HEK293T (cell line): ENCODE measurements at regions not wholly inside any gene's neighbourhood (a gene's known extent, or its start where the extent isn't known, plus 50 kb on each side); places are given as distances from the start of the nearest gene placed in this dataset.

Source experiments
- CTCF ChIA-PET: fragments of 350-600 bp; formaldehyde crosslinking; extraction: SDS; loops from one replicate; lab custom pipeline; 2021; ENCODE audit warnings: antibody characterized with exemption, inconsistent platforms; lab: Yijun Ruan, JAX
- POLR2A ChIA-PET: fragments of 350-600 bp; formaldehyde crosslinking; extraction: SDS; loops from one replicate; lab custom pipeline; 2020; ENCODE audit warnings: antibody characterized with exemption, inconsistent platforms; lab: Yijun Ruan, JAX
- DNase-seq: peaks from one replicate; pipeline ENCODE4 v3.0.0; 2012; ENCODE audit warnings: mixed read lengths; ENCODE audit errors: extremely low spot score
- ARNT ChIP-seq: fragments of 450-650 bp; IDR thresholded peaks from 2 replicates; pipeline ENCODE4 v1.6.1; 2017; ENCODE audit warnings: mild to moderate bottlenecking
- BHLHE40 ChIP-seq: fragments of 450-650 bp; IDR thresholded peaks from 2 replicates; pipeline ENCODE4 v1.6.1; 2016; ENCODE audit warnings: mild to moderate bottlenecking, moderate library complexity, borderline replicate concordance
- CTBP1 ChIP-seq: fragments of 450-650 bp; IDR thresholded peaks from 2 replicates; pipeline ENCODE4 v1.6.1; 2016; ENCODE audit warnings: borderline replicate concordance
- ELF4 ChIP-seq: fragments of 450-650 bp; IDR thresholded peaks from 2 replicates; pipeline ENCODE4 v1.6.1; 2017; ENCODE audit warnings: antibody characterized with exemption
- FOXA1 ChIP-seq: fragments of 450-650 bp; IDR thresholded peaks from 2 replicates; pipeline ENCODE4 v1.6.1; 2016; ENCODE audit warnings: mild to moderate bottlenecking
- FOXK2 ChIP-seq: fragments of 450-650 bp; IDR thresholded peaks from 2 replicates; pipeline ENCODE4 v1.6.1; 2016; ENCODE audit warnings: mild to moderate bottlenecking
- FOXM1 ChIP-seq: fragments of 450-650 bp; IDR thresholded peaks from 2 replicates; pipeline ENCODE4 v1.6.1; 2017; ENCODE audit warnings: mild to moderate bottlenecking, borderline replicate concordance
- HDGF ChIP-seq: fragments of 450-650 bp; IDR thresholded peaks from 2 replicates; pipeline ENCODE4 v1.6.1; 2017; ENCODE audit warnings: antibody characterized with exemption, borderline replicate concordance
- L3MBTL2 ChIP-seq: fragments of 450-650 bp; conservative IDR thresholded peaks from 2 replicates; pipeline ENCODE4 v1.6.1; 2016; ENCODE audit warnings: mild to moderate bottlenecking
- LEF1 ChIP-seq: fragments of 450-650 bp; IDR thresholded peaks from 2 replicates; pipeline ENCODE4 v1.6.1; 2017; ENCODE audit warnings: mild to moderate bottlenecking, borderline replicate concordance
- NFRKB ChIP-seq: fragments of 450-650 bp; IDR thresholded peaks from 2 replicates; pipeline ENCODE4 v1.6.1; 2016; ENCODE audit warnings: mild to moderate bottlenecking, moderate library complexity
- PKNOX1 ChIP-seq: fragments of 450-650 bp; IDR thresholded peaks from 2 replicates; pipeline ENCODE4 v1.6.1; 2016
- SP1 ChIP-seq: fragments of 450-650 bp; IDR thresholded peaks from 2 replicates; pipeline ENCODE4 v1.6.1; 2017
- SUZ12 ChIP-seq: fragments of 450-650 bp; IDR thresholded peaks from 2 replicates; pipeline ENCODE4 v1.6.1; 2016; ENCODE audit warnings: mild to moderate bottlenecking
- TARDBP ChIP-seq: fragments of 450-650 bp; IDR thresholded peaks from 2 replicates; pipeline ENCODE4 v1.6.1; 2016
- ZNF384 ChIP-seq: fragments of 450-650 bp; IDR thresholded peaks from 2 replicates; pipeline ENCODE4 v1.6.1; 2016

GRCh38 chr22:27545085-27545484, 256.5 kb downstream of the MN1 start:
- DNase-seq, result no peak
- TF ChIP-seq ZNF384, result no peak
- TF ChIP-seq HDGF, result no peak
- TF ChIP-seq TARDBP, result no peak
- no peak for TF ChIP-seq FOXK2
- no peak for TF ChIP-seq ARNT
- TF ChIP-seq FOXM1, result no peak
- TF ChIP-seq ELF4, result no peak
- TF ChIP-seq SUZ12, result no peak
- TF ChIP-seq LEF1, result no peak
- TF ChIP-seq NFRKB, result no peak
- TF ChIP-seq CTBP1, result no peak
- ChIA-PET POLR2A (no interaction called here), CTCF (no interaction called here)

DNA sequence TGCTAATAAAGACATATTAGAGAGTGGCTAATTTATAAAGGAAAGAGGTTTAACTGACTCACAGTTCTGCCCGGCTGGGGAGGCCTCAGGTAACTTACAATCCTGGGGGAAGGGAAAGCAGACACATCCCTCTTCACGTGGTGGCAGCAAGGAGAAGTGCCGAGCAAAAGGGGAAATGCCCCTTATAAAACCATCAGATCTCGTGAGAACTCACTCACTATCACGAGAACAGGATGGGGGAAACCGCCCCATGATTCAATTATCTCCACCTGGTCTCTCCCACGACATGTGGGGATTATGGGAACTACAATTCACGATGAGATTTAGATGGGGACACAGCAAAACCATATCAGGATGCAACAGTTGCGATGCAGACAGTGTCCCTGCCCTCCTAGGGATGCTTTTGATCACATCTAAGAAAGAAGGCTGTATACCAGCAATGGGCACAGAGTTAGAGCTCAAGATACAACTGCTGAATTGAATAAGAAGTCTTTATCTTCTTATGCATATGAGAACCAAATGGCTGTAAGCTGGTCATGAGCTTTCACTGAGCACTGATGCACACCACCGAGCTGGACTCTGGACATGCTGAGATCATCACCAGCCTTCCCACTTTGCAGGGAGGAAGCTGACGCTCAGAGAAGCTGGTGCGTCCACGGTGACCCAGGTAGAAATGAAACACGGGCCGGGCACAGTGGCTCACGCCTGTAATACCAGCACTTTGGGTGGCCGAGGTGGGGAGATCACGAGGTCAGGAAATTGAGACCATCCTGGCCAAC, 255.2 kb downstream of the MN1 start:
- DNase-seq, result no peak
- TF ChIP-seq L3MBTL2 (no peak), FOXM1 (no peak), HDGF (no peak)
- ChIA-PET CTCF (no interaction called here), POLR2A (no interaction called here)

- no peak for TF ChIP-seq FOXA1
- TF ChIP-seq SUZ12, result no peak
- no peak for TF ChIP-seq SP1
- TF ChIP-seq NFRKB, result no peak
- TF ChIP-seq ZNF384, result no peak
- no peak for TF ChIP-seq L3MBTL2
- no peak for TF ChIP-seq FOXM1
- TF ChIP-seq ARNT, result no peak
- no peak for TF ChIP-seq LEF1
- no peak for TF ChIP-seq CTBP1
- no peak for TF ChIP-seq HDGF
- TF ChIP-seq FOXK2, result no peak
- no peak for TF ChIP-seq TARDBP
- no peak for TF ChIP-seq ELF4
- TF ChIP-seq BHLHE40, result no peak
- no peak for TF ChIP-seq PKNOX1
- CTCF ChIA-PET, result interaction anchor here (0.6 kb wide), 1 partner anchor 428 kb away, joined by 3 read pairs; no protein-coding TSS in a partner anchor
- POLR2A ChIA-PET, result no interaction called here
- DNase-seq, result no peak
Observed at GRCh38 chr22:27551402-27551801, 250.2 kb downstream of the MN1 start.

GRCh38 chr22:27552176-27552575, 249.4 kb downstream of the MN1 start:
- ChIA-PET POLR2A (no interaction called here), CTCF (no interaction called here)
- no peak for TF ChIP-seq HDGF
- no peak for TF ChIP-seq FOXK2
- no peak for TF ChIP-seq SUZ12
- no peak for TF ChIP-seq BHLHE40
- no peak for TF ChIP-seq ARNT
- DNase-seq, result no peak

- CTCF ChIA-PET, result interaction anchor here (0.7 kb wide), 1 partner anchor 766 kb away, joined by 3 read pairs; no protein-coding TSS in a partner anchor
- no peak for TF ChIP-seq FOXA1
- no peak for TF ChIP-seq SP1
- no peak for TF ChIP-seq ELF4
- no peak for TF ChIP-seq PKNOX1
- no peak for TF ChIP-seq HDGF
- TF ChIP-seq TARDBP, result no peak
- TF ChIP-seq FOXM1, result no peak
- no peak for TF ChIP-seq FOXK2
- TF ChIP-seq CTBP1, result no peak
- TF ChIP-seq LEF1, result no peak
- TF ChIP-seq L3MBTL2, result no peak
- TF ChIP-seq ARNT, result no peak
- TF ChIP-seq NFRKB, result no peak
- DNase-seq, result no peak
- POLR2A ChIA-PET, result no interaction called here
Observed at GRCh38 chr22:27552863-27553262, 248.7 kb downstream of the MN1 start.

- ChIA-PET POLR2A (no interaction called here), CTCF (interaction anchor here (0.6 kb wide), 1 partner anchor 10 kb away, joined by 3 read pairs; no protein-coding TSS in a partner anchor)
- DNase-seq, result peak; percentile 40
- TF ChIP-seq FOXK2 (no peak), NFRKB (no peak), BHLHE40 (no peak), PKNOX1 (no peak), ARNT (no peak), SUZ12 (no peak), SP1 (no peak), LEF1 (no peak), CTBP1 (no peak), TARDBP (no peak), ELF4 (no peak), FOXA1 (no peak), L3MBTL2 (no peak), FOXM1 (no peak), ZNF384 (no peak), HDGF (no peak)
Observed at GRCh38 chr22:27554106-27554811, 247.3 kb downstream of the MN1 start.
